Right lobe of liver (tissue), 6 donors: ENCODE measurements at regions not wholly inside any gene's neighbourhood (a gene's known extent, or its start where the extent isn't known, plus 50 kb on each side); places are given as distances from the start of the nearest gene placed in this dataset.

Experiments
- ATAC-seq, 4 donors: fragments of 200-7000 bp; cut with Tn5 transposase; one replicate each; pipeline ENCODE4 v1.9.1; 2020; ENCODE audit warnings: mild to moderate bottlenecking in 4 of 4, moderate library complexity in 4 of 4
- DNase-seq, 3 donors: peaks; one replicate each; pipeline ENCODE4 v3.0.0-alpha.2; 2020
- H3K27ac ChIP-seq, 3 donors: fragments of 200-600 bp; one replicate each; pipeline ENCODE4 v1.8.0; 2022
- H3K27me3 ChIP-seq, 2 donors: fragments of 200-600 bp; one replicate each; pipeline ENCODE4 v1.8.0; 2022
- H3K36me3 ChIP-seq, 4 donors: fragments of 200-600 bp; sonication (generic) in 1 of 4; one replicate each; pipeline versions ENCODE4 v1.5.1 to v1.8.0; 2017 to 2022; ENCODE audit warnings: control low read depth in 1 of 4
- H3K4me1 ChIP-seq, 4 donors: fragments of 200-600 bp; sonication (generic) in 1 of 4; one replicate each; pipeline versions ENCODE4 v1.5.1 to v1.8.0; 2017 to 2022; ENCODE audit warnings: control low read depth in 1 of 4
- H3K4me3 ChIP-seq, 3 donors: fragments of 200-600 bp; one replicate each; pipeline ENCODE4 v1.8.0; 2022
- H3K9me3 ChIP-seq, 4 donors: fragments of 200-600 bp; sonication (generic) in 1 of 4; one replicate each; pipeline versions ENCODE4 v1.5.1 to v1.8.0; 2017 to 2022; ENCODE audit warnings: control low read depth in 1 of 4
- CTCF ChIP-seq, 4 donors: fragments of 200-600 bp in 3 of 4; fragments of 450-650 bp in 1 of 4; IDR thresholded peaks; one replicate each; pipeline versions ENCODE4 v1.5.1 to v1.8.0; 2016 to 2022; ENCODE audit warnings: antibody characterized with exemption in 4 of 4, mild to moderate bottlenecking in 2 of 4
- POLR2A ChIP-seq: fragments of 450-650 bp; IDR thresholded peaks from one replicate; pipeline ENCODE4 v1.6.1; 2017; ENCODE audit warnings: antibody characterized with exemption, mild to moderate bottlenecking
- WGBS: methylation state at CpG from one replicate; pipeline ENCODE4 v1.1.6; 2018; ENCODE audit warnings: low coverage, low lambda C conversion rate; ENCODE audit not compliant: insufficient coverage; ENCODE audit errors: missing lambda C conversion rate; 5-methylcytosine and 5-hydroxymethylcytosine counted together
- intact Hi-C, 2 donors: fragments of 100-400 bp; cut with DNase I; formaldehyde crosslinking; loops; one replicate each; pipeline versions ENCODE4 v1.11.2 to v1.14.1; 2022
- donor health status: DM: no; HTN: yes; CAD: no.
- donor health status: DM: no; HTN: no; CAD: no.
- donor health status: DM: no; HTN: no; CAD: no.
- donor health status: DM: no; HTN: yes; CAD: no.
- donor health status: DM: no; HTN: yes; CAD: no.

- H3K27ac ChIP-seq: no peak overlapping the region
- 76% methylated on average over 3 of the region's 3 CpGs for WGBS
- H3K27me3 ChIP-seq: no peaks in the 10 kb centered on the region
- DNase-seq: no peak
- H3K4me1 ChIP-seq: peaks cover 0 to 8% (median 0%) of the 10 kb centered on the region in 4 donors
- intact Hi-C loops: no loop called here
- no peaks in the 10 kb centered on the region for H3K36me3 ChIP-seq
- H3K9me3 ChIP-seq: no peaks in the 10 kb centered on the region
- TF ChIP-seq POLR2A (no peak), CTCF (IDR thresholded peaks at IDR 0.05) (no peak)
- no peak for ATAC-seq
- H3K4me3 ChIP-seq: no peak overlapping the region
Measured at GRCh38 chr7:112855227-112855626, 65.0 kb upstream of the TMEM168 start.

- intact Hi-C loops: no loop called here
- Histone ChIP-seq H3K27me3 (no peaks in the 10 kb centered on the region), H3K4me3 (no peak overlapping the region), H3K4me1 (peaks cover 0 to 8% (median 0%) of the 10 kb centered on the region in 4 donors), H3K9me3 (no peaks in the 10 kb centered on the region), H3K36me3 (no peaks in the 10 kb centered on the region), H3K27ac (no peak overlapping the region)
- peak; percentile 61 to 81 (median 70) for ATAC-seq
- DNase-seq: no peak
- TF ChIP-seq POLR2A (no peak), CTCF (IDR thresholded peaks at IDR 0.05) (no peak)
Measured at GRCh38 chr7:112854169-112854568, 64.0 kb upstream of the TMEM168 start.

GRCh38 chr7:112853422-112853821 lies 63.2 kb upstream of the TMEM168 start:
- no peak overlapping the region for H3K4me3 ChIP-seq
- ATAC-seq: no peak
- H3K9me3 ChIP-seq: no peaks in the 10 kb centered on the region
- no peak for TF ChIP-seq CTCF (IDR thresholded peaks at IDR 0.05)
- TF ChIP-seq POLR2A: no peak
- H3K36me3 ChIP-seq: no peaks in the 10 kb centered on the region
- no peak overlapping the region for H3K27ac ChIP-seq
- intact Hi-C loops: no loop called here
- peaks cover 0 to 8% (median 0%) of the 10 kb centered on the region in 4 donors for H3K4me1 ChIP-seq
- no peaks in the 10 kb centered on the region for H3K27me3 ChIP-seq
- no peak for DNase-seq

GRCh38 chr7:112843151-112843550 lies 53.0 kb upstream of the TMEM168 start:
- WGBS: 100% methylated on average over 1 of the region's 1 CpG
- Histone ChIP-seq H3K36me3 (no peaks in the 10 kb centered on the region), H3K27me3 (no peaks in the 10 kb centered on the region), H3K4me1 (no peaks in the 10 kb centered on the region), H3K4me3 (no peak overlapping the region), H3K9me3 (no peaks in the 10 kb centered on the region), H3K27ac (no peak overlapping the region)
- no peak for TF ChIP-seq CTCF (IDR thresholded peaks at IDR 0.05)
- no peak for TF ChIP-seq POLR2A
- no peak for ATAC-seq
- intact Hi-C loops: no loop called here
- DNase-seq: no peak
